Gastrocnemius medialis (tissue), 4 donors: ENCODE measurements at regions not wholly inside any gene's neighbourhood (a gene's known extent, or its start where the extent isn't known, plus 50 kb on each side); places are given as distances from the start of the nearest gene placed in this dataset.

ENCODE experiments used
- POLR2A ChIP-seq, 2 donors: fragments of 450-650 bp; IDR thresholded peaks; one replicate each; pipeline ENCODE4 v1.6.1; 2017; ENCODE audit warnings: antibody characterized with exemption in 2 of 2, mild to moderate bottlenecking in 2 of 2, moderate library complexity in 2 of 2
- TF ChIP-seq, protein P1 (sequence below), 5 experiments: fragments of 450-650 bp in 3 of 5; fragments of 200-600 bp in 2 of 5; sonication (generic) in 2 of 5; IDR thresholded peaks in 4 of 5; conservative IDR thresholded peaks in 1 of 5; 1 replicate in 4 of 5; 2 replicates in 1 of 5; pipeline ENCODE4 v1.5.1; 2016 to 2019; ENCODE audit warnings: antibody characterized with exemption in 5 of 5, mild to moderate bottlenecking in 3 of 5, moderate library complexity in 3 of 5

- TF ChIP-seq, protein P1, sequence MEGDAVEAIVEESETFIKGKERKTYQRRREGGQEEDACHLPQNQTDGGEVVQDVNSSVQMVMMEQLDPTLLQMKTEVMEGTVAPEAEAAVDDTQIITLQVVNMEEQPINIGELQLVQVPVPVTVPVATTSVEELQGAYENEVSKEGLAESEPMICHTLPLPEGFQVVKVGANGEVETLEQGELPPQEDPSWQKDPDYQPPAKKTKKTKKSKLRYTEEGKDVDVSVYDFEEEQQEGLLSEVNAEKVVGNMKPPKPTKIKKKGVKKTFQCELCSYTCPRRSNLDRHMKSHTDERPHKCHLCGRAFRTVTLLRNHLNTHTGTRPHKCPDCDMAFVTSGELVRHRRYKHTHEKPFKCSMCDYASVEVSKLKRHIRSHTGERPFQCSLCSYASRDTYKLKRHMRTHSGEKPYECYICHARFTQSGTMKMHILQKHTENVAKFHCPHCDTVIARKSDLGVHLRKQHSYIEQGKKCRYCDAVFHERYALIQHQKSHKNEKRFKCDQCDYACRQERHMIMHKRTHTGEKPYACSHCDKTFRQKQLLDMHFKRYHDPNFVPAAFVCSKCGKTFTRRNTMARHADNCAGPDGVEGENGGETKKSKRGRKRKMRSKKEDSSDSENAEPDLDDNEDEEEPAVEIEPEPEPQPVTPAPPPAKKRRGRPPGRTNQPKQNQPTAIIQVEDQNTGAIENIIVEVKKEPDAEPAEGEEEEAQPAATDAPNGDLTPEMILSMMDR (IDR thresholded peaks at IDR 0.05 in 4 of 5, conservative IDR thresholded peaks at IDR 0.05 in 1 of 5) = no peak
- TF ChIP-seq POLR2A (IDR thresholded peaks at IDR 0.05) = no peak
Measured at GRCh38 chr2:121833358-121833723, 77.9 kb downstream of the TSN start.
